GM23338 (cell line): ENCODE measurements at regions not wholly inside any gene's neighbourhood (a gene's known extent, or its start where the extent isn't known, plus 50 kb on each side); places are given as distances from the start of the nearest gene placed in this dataset.

Experiments used
- ATAC-seq: fragments of 200-7000 bp; cut with Tn5 transposase; 3 replicates; pipeline ENCODE4 v1.9.1; 2020
- DNase-seq: peaks from one replicate; pipeline ENCODE4 v3.0.0-alpha.2; 2015; ENCODE audit warnings: low spot score
- H2AFZ ChIP-seq: fragments of 200-600 bp; sonication (generic); 2 replicates; pipeline ENCODE4 v1.8.0; 2016; ENCODE audit warnings: antibody characterized with exemption, mild to moderate bottlenecking, moderate library complexity
- H3F3A ChIP-seq: fragments of 200-600 bp; sonication (generic); replicated peaks from 2 replicates; pipeline ENCODE4 v1.8.0; 2017; ENCODE audit warnings: antibody characterized with exemption, mixed run types, low read depth
- H3K27ac ChIP-seq: fragments of 200-600 bp; sonication (generic); 2 replicates; pipeline ENCODE4 v1.6.1; 2016; ENCODE audit warnings: low read depth
- H3K27me3 ChIP-seq: fragments of 200-600 bp; sonication (generic); 2 replicates; pipeline ENCODE4 v1.8.0; 2016; ENCODE audit warnings: mild to moderate bottlenecking, mixed run types, moderate library complexity; ENCODE audit not compliant: insufficient read depth
- H3K36me3 ChIP-seq: fragments of 200-600 bp; sonication (generic); 2 replicates; pipeline ENCODE4 v1.8.0; 2016; ENCODE audit warnings: mild to moderate bottlenecking; ENCODE audit not compliant: insufficient read depth
- H3K4me1 ChIP-seq: fragments of 200-600 bp; sonication (generic); 2 replicates; pipeline ENCODE4 v1.8.0; 2016; ENCODE audit warnings: mild to moderate bottlenecking, moderate library complexity; ENCODE audit not compliant: insufficient read depth
- H3K4me2 ChIP-seq: fragments of 200-600 bp; sonication (generic); 2 replicates; pipeline ENCODE4 v1.7.1; 2017; ENCODE audit warnings: mixed run types
- H3K4me3 ChIP-seq: fragments of 200-600 bp; sonication (generic); 2 replicates; pipeline ENCODE4 v1.6.1; 2016; ENCODE audit warnings: mixed run types
- H3K79me2 ChIP-seq: fragments of 200-600 bp; sonication (generic); replicated peaks from 2 replicates; pipeline ENCODE4 v1.8.0; 2017; ENCODE audit warnings: mild to moderate bottlenecking; ENCODE audit not compliant: insufficient read depth
- H3K9me2 ChIP-seq: fragments of 200-600 bp; sonication (generic); 2 replicates; pipeline ENCODE4 v1.8.0; 2017; ENCODE audit not compliant: insufficient read depth
- H4K20me1 ChIP-seq: fragments of 200-600 bp; sonication (generic); replicated peaks from 2 replicates; pipeline ENCODE4 v1.8.0; 2017; ENCODE audit warnings: mild to moderate bottlenecking; ENCODE audit not compliant: insufficient read depth
- H3K27ac Mint-ChIP-seq: 2 replicates; pipeline ENCODE4 v1.8.0; 2020; ENCODE audit warnings: inconsistent platforms, mild to moderate bottlenecking, moderate library complexity, mixed read lengths
- H3K27me3 Mint-ChIP-seq: 3 replicates; pipeline ENCODE4 v1.8.0; 2022; ENCODE audit warnings: low read depth, mild to moderate bottlenecking, moderate library complexity, mixed read lengths, inconsistent platforms; ENCODE audit not compliant: insufficient read depth, poor library complexity
- H3K36me3 Mint-ChIP-seq: 3 replicates; pipeline ENCODE4 v1.8.0; 2021; ENCODE audit warnings: low read depth, mild to moderate bottlenecking, inconsistent platforms, moderate library complexity, mixed read lengths
- H3K4me1 Mint-ChIP-seq: 3 replicates; pipeline ENCODE4 v1.8.0; 2020; ENCODE audit warnings: mild to moderate bottlenecking, inconsistent platforms, mixed read lengths
- H3K4me3 Mint-ChIP-seq: 3 replicates; pipeline ENCODE4 v1.8.0; 2021; ENCODE audit warnings: moderate library complexity, mild to moderate bottlenecking, inconsistent platforms, mixed read lengths
- H3K9me3 Mint-ChIP-seq: 3 replicates; pipeline ENCODE4 v1.8.0; 2020; ENCODE audit warnings: moderate library complexity, mild to moderate bottlenecking, inconsistent platforms, mixed read lengths
- EZH2phosphoT487 ChIP-seq: fragments of 200-600 bp; sonication (generic); IDR thresholded peaks from one replicate; pipeline ENCODE4 v1.8.1; 2018; ENCODE audit warnings: antibody characterized with exemption; ENCODE audit not compliant: unreplicated experiment
- JUNB ChIP-seq: IDR thresholded peaks from one replicate; pipeline ENCODE4 v1.6.1; 2016; ENCODE audit warnings: antibody characterized with exemption; ENCODE audit not compliant: unreplicated experiment
- ZNF331 ChIP-seq: fragments of 250-450 bp; sonication (Bioruptor Pico); IDR thresholded peaks from 2 replicates; pipeline ENCODE4 v1.5.0; 2020; ENCODE audit warnings: low read depth, mild to moderate bottlenecking, moderate library complexity
- TF ChIP-seq, protein P1 (sequence below): fragments of 250-450 bp; sonication (Bioruptor Pico); IDR thresholded peaks from 2 replicates; pipeline ENCODE4 v1.5.0; 2020; ENCODE audit warnings: mild to moderate bottlenecking, moderate library complexity
- TF ChIP-seq, protein P2 (sequence below): IDR thresholded peaks from 2 replicates; pipeline ENCODE4 v1.6.1; 2016; ENCODE audit warnings: antibody characterized with exemption

DNA sequence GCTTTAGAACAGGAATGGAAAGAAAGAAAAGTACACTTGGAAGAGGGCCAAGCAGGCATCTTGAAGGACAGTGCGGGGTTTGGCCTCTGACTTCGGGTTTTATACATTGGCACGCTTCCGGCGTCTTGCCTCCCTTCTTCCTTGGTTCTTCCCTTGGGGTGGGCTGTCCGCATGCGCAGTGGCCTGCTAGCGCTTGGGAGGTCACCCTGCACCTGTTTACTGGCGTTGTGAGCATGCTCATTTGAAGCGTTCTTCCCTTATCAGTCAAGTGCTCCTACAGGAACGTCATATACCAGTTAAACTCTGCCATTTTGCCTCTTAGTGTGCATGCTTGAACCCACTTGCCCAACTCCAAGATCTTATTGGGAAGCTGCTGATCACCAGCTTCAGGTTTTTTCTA lies 230.0 kb downstream of the TTLL2 start (continued):
- TF ChIP-seq, protein P1, sequence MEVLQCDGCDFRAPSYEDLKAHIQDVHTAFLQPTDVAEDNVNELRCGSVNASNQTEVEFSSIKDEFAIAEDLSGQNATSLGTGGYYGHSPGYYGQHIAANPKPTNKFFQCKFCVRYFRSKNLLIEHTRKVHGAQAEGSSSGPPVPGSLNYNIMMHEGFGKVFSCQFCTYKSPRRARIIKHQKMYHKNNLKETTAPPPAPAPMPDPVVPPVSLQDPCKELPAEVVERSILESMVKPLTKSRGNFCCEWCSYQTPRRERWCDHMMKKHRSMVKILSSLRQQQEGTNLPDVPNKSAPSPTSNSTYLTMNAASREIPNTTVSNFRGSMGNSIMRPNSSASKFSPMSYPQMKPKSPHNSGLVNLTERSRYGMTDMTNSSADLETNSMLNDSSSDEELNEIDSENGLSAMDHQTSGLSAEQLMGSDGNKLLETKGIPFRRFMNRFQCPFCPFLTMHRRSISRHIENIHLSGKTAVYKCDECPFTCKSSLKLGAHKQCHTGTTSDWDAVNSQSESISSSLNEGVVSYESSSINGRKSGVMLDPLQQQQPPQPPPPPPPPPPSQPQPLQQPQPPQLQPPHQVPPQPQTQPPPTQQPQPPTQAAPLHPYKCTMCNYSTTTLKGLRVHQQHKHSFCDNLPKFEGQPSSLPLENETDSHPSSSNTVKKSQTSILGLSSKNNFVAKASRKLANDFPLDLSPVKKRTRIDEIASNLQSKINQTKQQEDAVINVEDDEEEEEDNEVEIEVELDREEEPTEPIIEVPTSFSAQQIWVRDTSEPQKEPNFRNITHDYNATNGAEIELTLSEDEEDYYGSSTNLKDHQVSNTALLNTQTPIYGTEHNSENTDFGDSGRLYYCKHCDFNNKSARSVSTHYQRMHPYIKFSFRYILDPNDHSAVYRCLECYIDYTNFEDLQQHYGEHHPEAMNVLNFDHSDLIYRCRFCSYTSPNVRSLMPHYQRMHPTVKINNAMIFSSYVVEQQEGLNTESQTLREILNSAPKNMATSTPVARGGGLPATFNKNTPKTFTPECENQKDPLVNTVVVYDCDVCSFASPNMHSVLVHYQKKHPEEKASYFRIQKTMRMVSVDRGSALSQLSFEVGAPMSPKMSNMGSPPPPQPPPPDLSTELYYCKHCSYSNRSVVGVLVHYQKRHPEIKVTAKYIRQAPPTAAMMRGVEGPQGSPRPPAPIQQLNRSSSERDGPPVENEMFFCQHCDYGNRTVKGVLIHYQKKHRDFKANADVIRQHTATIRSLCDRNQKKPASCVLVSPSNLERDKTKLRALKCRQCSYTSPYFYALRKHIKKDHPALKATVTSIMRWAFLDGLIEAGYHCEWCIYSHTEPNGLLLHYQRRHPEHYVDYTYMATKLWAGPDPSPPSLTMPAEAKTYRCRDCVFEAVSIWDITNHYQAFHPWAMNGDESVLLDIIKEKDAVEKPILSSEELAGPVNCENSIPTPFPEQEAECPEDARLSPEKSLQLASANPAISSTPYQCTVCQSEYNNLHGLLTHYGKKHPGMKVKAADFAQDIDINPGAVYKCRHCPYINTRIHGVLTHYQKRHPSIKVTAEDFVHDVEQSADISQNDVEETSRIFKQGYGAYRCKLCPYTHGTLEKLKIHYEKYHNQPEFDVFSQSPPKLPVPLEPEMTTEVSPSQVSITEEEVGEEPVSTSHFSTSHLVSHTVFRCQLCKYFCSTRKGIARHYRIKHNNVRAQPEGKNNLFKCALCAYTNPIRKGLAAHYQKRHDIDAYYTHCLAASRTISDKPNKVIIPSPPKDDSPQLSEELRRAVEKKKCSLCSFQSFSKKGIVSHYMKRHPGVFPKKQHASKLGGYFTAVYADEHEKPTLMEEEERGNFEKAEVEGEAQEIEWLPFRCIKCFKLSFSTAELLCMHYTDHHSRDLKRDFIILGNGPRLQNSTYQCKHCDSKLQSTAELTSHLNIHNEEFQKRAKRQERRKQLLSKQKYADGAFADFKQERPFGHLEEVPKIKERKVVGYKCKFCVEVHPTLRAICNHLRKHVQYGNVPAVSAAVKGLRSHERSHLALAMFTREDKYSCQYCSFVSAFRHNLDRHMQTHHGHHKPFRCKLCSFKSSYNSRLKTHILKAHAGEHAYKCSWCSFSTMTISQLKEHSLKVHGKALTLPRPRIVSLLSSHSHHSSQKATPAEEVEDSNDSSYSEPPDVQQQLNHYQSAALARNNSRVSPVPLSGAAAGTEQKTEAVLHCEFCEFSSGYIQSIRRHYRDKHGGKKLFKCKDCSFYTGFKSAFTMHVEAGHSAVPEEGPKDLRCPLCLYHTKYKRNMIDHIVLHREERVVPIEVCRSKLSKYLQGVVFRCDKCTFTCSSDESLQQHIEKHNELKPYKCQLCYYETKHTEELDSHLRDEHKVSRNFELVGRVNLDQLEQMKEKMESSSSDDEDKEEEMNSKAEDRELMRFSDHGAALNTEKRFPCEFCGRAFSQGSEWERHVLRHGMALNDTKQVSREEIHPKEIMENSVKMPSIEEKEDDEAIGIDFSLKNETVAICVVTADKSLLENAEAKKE (CRISPR knock-in tag), result no peak
- TF ChIP-seq EZH2phosphoT487, result no peak

DNA sequence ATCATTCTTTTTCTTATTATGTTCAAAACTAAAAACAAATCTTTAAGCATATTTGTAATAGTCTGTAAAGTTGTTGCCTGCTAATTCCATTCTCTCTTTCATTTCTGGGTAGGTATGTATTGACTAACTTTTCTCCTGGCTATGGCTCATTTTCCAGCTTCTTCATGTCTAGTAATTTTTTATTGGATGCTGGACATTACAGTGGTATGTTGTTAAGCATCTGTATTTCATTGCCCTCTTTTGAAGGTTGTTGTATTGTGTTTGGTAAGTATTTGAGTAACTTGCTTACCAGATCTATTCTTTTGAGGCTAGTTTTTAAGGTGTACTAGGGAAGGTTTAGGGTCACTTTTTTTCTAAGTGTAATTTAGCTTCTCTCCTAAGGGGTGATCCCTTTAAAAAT lies 230.9 kb downstream of the TTLL2 start:
- no peaks in the 10 kb centered on the region for H3K27me3 ChIP-seq
- peaks cover 12% of the 10 kb centered on the region for H3K9me3 Mint-ChIP-seq
- H3K27ac ChIP-seq, result no peak overlapping the region
- ATAC-seq (no peak), DNase-seq (no peak)
- H3K4me1 ChIP-seq, result no peaks in the 10 kb centered on the region
- H3K4me3 Mint-ChIP-seq, result no peak overlapping the region
- H3K4me2 ChIP-seq, result no peak overlapping the region
- H2AFZ ChIP-seq, result no peak overlapping the region
- no peaks in the 10 kb centered on the region; the same call in 1 of the 2 replicates for H4K20me1 ChIP-seq
- peaks cover 4% of the 10 kb centered on the region; the same call in 2 of the 3 replicates for H3K4me1 Mint-ChIP-seq
- no peaks in the 10 kb centered on the region for H3K36me3 ChIP-seq
- H3F3A ChIP-seq, result no peaks in the 10 kb centered on the region
- H3K36me3 Mint-ChIP-seq, result peaks cover 7% of the 10 kb centered on the region; the same call in 2 of the 3 replicates
- no peaks in the 10 kb centered on the region for H3K79me2 ChIP-seq
- H3K27me3 Mint-ChIP-seq, result peaks cover 2% of the 10 kb centered on the region
- no peak overlapping the region for H3K27ac Mint-ChIP-seq
- H3K4me3 ChIP-seq, result no peak overlapping the region
- H3K9me2 ChIP-seq, result no peaks in the 10 kb centered on the region
- TF ChIP-seq, protein P2, sequence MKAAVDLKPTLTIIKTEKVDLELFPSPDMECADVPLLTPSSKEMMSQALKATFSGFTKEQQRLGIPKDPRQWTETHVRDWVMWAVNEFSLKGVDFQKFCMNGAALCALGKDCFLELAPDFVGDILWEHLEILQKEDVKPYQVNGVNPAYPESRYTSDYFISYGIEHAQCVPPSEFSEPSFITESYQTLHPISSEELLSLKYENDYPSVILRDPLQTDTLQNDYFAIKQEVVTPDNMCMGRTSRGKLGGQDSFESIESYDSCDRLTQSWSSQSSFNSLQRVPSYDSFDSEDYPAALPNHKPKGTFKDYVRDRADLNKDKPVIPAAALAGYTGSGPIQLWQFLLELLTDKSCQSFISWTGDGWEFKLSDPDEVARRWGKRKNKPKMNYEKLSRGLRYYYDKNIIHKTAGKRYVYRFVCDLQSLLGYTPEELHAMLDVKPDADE, result no peak
- TF ChIP-seq JUNB (no peak), ZNF331 (no peak)
- TF ChIP-seq, protein P1 (CRISPR knock-in tag), result no peak
